ENCODE measurements at regions not wholly inside any gene's neighbourhood (a gene's known extent, or its start where the extent isn't known, plus 50 kb on each side); places are given as distances from the start of the nearest gene placed in this dataset.
"Not testable (repeated sequence)": the region's sequence is repeated elsewhere in the genome, so short reads cannot be mapped to it uniquely, and the experiment has no call there.

DNA sequence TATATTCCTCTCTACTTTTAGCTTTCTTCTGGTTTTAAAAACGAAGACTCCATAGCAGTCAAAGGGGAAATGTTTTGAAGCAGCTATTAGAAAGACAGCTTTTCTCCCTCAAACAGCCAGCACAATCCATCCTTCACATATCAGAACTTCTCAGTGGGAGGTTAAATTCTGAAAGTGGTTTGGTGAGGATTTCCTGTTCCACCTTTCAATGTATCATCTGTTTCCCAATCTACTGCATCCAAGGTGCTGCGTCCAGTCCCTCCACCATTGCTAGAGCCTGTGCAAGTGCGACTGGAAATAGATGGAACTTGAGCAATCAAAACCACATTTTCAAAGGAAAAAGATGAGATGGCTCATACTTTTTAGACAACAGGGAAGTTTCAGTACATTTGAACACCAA, 508.3 kb upstream of the ARID1B start:
- DNase-seq, result no peak

DNA sequence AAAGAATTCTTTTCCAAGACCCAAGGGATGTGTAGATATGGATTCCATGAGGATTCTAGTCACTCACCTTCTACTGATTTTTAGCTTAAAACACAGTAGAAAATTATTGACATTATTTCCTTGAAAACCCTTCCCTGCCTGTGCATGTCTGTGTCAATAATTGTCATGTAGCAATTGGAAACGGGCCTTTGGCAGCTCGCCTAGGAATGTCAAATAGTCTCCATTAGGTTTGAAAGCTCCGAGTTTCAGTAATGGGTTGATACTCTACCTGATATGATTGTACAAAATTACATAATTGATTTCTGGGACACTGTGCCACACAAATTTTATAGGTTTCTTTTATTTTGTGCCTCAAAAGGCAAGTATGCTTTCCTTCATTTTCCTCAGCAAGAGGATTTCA, 515.2 kb upstream of the ARID1B start:
- no peak for DNase-seq

DNA sequence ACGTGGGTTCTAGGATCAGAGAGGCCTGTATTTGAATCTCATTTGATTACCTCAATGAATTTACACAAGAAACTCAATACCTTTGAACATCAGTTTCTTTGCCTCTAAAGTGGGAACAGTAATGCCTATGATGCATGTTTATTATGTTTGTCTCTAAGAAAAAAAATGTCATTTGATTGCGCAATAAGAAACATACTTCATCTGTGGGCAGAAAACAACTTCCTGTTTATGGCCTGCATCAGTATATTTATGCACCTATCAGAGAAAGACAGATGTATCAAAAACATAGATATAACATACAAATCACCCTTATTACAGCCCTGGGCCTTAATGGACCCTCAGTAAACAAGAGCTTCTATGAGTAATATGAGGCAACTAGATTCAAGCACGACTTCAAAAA, 516.4 kb upstream of the ARID1B start:
- no peak for DNase-seq

DNA sequence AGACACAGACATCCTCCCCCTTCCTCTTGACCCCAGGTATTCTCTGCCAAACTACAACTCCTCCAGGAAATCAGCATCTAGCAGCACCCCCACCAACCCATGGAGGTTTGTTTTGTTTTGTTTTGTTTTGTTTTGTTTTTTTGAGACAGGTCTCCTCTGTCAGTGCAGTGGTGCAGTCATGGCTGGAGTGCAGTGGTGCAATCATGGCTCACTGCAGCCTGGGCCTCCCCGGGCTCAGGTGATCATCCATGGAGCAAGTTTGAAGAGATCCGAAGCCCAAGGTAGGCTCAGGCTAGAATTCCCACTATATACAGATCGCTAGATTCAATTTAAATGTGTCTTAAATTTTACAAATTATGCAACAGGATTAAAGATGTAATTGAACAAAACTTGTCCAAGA, 518.2 kb upstream of the ARID1B start:
- DNase-seq, result no peak

DNA sequence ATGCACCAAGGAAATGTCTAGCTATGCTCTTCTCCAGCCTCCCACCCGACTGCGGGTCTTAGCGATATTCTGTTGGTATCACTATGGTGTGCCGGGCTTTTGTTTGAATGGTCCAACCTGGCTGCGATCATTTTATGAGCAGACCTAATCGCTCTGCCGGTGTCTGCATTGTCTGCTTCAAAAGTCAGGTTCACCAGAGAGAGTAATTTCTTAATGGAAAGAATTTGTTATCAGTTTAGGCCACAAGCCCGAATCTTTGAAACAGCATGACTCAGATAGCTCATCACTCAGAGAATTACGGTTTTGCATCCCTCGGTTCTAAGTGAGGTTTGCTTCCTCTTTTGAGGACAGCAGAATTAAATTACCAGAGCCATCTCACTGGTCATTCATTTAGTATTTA, 521.0 kb upstream of the ARID1B start:
- no peak for DNase-seq

DNA sequence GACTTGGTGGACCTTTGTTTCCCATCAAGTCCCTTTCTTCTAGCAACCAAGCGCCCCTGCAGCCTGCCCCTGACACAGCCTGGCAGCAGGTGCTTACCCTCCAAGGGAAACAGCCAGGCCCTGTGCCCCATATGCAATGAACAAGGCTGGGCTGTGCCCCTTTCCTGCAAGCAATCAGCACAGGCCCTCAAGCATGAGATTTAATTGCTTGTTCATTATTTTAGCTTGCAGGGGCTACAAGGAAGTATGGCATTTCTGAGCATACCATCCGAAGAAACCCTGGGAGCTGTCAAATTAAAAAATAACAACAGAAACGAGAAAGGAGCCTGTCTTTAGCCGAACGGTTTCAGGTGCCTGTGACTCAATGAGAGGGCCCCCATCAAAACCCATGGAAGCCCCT, 522.9 kb upstream of the ARID1B start:
- DNase-seq, result no peak

DNA sequence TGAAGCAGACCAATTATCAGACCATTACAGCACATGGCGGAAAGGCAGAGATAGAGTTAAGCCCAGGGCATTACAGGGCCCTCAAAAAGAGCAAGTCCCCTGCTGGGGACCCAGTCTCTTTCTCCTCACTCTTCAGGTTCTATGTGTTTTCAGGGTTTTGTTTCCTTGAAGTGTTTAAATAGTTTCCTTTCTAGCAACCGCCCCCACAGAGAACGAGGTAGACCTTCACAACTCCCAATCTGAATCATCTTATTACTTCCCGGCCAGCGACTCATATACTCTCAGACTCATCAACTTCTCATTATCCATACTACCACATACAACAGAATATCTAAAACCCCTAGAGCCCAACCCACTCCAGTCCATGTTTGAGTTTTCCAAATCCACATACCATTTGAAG, 526.6 kb upstream of the ARID1B start:
- no peak for DNase-seq

DNA sequence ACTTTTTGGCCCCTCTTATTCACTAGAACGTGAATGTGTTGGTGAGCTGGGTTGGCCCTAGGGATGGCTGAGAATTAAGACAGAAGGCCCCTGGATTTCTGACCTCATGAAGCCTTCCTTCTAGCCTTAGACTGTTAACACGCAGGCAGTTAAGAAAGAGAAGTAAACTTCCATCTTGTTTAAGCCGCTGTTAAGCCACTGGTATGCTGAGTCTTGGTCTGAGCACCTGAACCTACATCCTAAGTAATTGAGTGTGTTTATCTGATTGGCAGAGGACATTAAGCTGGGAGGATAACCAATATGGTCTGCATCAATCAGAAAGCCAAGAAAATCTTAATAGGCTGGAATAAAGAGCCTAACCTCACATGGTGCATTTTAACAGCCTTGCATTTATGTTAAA, 535.0 kb upstream of the ARID1B start:
- DNase-seq, result no peak

DNA sequence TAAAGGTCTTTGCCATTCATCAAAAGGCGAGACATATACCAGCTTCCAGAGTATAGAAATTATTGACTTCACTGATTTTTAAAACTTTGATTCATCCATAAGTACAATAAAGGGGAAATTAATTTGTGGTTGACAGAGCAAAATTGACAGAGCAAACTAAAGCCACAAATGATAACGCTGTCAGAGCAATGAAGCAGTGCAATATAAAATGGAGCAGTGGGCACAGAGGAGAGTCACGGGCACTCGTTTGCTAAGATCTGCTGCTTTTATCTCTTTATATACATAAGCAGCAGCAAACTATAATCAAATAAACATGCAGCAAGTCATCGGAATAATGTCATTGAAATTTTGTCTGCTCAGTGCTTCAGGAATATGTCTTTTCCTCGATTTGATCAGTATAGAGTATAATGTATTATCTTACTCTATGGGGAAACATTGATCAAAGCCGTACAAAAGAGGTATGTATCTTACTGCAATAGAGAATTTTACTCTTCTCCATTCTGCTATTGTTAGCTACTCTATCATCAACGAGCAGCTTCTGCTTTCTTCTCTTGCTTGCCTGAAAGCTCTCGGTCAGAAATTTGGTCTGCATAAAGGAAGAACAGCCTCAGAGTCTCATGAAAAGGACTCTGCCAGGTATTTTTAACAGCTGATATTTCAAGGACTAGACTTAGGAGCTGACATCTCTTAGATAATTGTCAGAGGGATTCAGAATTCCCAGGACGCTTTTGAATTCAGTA, 546.0 kb upstream of the ARID1B start:
- DNase-seq, result no peak

DNA sequence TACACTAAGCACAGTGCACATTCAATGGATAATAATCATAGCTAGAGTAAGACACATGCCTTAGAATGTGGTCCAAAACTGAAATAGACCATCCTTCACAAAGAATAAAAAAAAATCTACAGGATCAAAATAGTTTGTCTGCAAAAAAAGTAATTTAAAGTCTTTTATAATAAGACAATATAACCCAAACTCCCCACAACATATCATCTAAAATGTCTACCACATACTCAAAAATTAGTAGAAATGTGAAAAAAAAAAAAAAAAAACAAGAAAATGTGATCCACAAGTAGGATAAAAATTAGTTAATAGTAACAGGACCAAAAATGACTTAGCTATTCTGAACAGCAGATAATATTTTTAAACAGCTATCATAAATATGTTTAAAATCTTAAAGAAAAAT, 557.2 kb upstream of the ARID1B start:
- DNase-seq, result no peak

DNA sequence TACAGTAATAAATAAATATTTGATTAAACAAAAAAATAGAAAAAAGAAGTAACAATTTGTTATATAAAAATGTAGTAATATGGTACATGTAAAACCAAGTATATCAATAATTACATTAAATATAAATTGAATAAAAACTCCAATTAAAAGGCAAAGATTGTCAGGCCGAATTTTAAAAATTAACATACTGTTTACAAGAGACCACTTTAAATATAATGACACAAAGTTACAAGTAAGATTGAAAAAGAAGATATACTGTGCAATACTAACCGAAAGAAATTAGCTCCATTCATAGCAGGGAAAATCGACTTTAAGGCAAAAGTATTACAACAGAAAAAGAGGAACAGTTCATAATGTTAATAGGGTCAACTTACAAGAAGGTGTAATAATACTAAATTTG, 571.5 kb upstream of the ARID1B start:
- no peak for DNase-seq

DNA sequence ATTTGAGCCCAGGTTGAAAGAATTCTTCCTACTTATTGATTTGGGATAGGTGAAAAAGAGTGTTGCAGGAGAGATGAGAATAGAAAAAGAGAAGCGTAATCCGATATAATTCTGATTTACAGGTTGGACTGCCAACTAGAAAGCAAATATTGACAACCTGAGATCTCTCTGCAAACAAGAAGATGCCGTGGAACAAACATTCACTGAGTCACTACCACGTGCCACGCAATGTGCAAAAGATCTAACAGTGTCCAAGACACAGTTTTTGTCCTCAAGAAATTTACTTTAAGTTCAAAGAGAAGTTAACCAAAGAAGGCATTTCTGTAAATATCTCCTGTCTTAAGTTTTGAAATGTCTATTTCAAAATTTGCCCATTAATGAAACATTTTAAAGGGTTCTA, 578.0 kb upstream of the ARID1B start:
- DNase-seq, result no peak

DNA sequence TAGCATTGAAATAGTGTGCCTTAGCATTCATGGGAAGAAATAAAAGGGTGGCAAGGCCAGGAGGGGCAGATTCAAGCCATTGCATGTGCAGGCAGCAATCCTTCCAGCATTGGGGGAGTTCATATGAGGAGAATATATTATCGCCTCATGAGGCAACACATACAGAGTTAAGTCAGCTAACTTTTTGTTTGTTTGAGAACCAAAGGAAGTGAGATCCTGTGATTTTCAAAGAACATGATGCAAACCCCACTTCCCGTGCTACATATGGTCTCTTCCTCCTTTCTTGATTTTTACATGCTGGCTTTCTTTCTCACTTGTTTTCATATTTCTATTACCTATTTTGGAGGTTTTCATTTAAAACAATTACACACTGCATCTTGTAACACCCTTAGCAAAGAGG, 579.7 kb upstream of the ARID1B start:
- no peak for DNase-seq

DNA sequence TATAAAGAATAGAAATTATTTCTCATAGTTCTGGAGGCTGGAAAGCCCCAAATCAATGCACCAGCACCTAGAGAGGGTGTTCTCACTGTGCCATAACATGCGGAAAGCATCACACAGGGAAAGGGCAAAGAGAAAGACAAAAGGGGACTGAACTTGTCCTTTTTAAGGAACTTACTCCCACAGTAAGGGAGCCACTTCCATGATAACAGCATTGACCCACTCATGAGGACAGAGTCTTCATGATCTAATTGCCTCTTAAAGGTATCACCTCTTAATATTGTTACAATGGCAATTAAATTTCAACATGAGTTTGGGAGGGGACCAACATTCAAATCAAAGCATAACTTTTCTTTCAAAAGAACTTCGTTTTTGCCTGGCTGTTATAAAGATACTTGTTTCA, 582.2 kb upstream of the ARID1B start:
- DNase-seq, result no peak

DNA sequence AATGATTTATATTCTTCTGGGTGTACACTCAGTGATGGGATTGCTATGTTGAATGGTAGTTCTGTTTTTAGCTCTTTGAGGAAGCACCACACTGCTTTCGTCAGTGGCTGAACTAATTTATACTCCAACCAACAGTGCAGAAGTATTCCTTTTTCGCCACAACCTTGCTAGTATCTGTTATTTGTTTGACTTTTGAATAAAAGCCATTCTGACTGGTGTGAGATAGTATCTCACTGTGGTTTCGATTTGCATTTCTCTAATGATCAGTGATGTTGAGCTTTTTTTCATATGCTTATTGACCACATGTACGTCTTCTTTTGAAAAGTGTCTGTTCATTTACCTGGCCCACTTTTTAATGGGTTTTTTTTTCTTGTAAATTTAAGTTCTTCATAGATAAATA, 583.8 kb upstream of the ARID1B start:
- no peak for DNase-seq

DNA sequence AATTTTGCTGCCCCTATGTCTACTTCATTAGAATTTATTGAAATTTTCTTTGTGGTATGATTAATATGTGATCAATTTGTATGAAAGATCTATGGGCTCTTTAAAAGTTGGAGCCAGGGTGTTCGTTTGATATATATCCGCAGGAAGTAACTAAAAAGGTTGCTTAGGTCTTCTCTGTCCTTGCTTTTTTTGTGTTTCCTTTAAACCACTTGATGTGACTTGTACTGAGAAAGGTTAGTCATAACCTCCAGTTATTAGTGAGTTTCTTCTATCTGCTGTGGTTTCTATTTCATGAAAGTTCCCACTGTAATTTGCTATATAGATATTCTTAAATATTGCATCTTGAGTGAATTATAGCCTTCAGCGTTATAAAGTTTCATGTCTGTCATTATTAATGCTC, 585.3 kb upstream of the ARID1B start:
- DNase-seq, result no peak

DNA sequence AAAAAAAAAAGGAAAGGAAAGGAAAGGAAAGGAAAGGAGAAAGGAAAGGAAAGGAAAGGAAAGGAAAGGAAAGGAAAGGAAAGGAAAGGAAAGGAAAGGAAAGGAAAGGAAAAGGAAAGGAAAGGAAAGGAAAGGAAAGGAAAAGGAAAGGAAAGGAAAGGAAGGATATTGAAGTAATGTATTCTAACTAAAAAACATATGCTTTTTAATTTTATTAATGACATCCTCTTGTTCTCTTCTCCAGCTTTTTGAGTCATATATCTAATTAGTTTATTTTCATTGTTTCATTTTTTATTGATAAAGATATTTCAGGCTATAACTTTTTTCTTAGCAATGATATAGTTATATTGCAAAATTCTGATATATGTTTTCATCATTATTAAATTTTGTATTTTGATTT, 585.8 kb upstream of the ARID1B start:
- not testable (repeated sequence) for DNase-seq

DNA sequence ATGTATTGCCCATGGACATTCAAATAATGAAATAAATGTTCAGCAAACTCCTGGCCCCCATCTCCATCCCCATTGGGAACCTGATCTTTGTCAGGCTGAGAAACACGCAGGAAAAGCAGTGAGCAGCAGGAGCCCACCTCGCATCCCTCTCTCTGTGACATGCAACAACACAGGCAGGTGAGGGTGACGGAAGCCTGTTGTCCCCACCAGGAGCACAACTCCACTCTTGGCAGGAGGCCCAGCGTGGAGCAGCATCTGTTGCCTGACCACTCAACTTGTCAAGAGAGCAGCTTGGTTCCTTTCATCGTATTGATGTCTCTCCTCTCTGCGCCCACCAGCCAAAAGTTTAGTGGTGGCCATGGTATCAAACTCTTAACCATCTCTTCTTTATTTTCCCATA, 586.9 kb upstream of the ARID1B start:
- peak; percentile 71 for DNase-seq

DNA sequence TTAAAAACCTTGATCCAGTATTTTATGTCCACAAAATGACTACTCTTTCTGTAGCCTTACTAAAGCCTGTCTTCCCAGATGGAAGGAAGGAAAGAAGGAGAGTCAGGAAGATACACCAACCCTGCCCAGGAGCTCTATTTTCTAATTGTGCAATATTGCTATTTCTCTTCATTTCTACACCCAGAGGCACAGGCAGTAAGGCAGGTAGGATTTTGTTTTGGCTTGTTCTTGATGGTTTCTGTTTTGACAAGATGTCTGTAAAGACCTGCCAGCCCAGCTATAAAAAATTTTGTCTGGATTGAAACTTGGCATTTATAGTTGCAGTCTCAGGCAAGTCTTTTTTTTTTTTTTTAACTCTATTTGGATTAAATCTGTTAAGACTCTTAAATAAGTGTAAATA, 587.5 kb upstream of the ARID1B start:
- DNase-seq, result no peak

DNA sequence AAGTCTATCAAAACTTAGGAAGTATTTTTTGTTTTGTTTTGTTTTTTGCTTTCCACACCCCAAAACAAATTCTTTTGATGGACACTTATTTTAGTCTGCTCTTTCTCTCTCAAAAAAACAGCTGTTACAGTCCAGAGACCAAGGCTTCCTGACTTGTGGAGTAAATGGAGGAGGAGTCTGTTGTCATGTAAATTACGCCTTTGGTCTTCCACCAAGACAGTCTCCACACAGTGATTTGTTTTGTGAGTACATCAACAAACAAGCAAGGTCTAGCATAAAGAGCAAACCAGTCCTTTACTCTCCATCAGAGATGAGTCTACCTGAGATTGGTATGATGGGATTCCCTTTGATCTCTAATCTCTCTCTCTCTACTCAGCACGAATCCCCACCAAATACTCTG, 588.0 kb upstream of the ARID1B start:
- no peak for DNase-seq

DNA sequence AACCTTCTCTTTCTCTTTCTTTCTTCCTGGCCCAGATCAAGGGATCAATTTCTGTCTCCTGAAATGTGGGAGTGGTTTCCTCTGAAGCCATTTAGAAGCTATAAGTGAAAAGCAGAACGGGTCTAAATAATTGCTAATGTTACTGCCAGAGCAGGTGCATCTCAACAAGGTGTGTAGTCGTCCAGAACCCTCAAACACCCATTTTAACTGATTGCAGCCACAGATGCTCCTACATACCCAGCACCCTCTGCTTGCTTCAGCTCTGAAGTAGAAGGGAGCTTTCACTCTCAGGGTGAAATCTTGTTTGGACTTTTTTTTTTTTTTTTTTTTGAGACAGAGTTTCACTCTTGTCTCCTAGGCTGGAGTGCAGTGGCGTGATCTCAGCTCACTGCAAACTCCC, 592.1 kb upstream of the ARID1B start:
- DNase-seq, result no peak

DNA sequence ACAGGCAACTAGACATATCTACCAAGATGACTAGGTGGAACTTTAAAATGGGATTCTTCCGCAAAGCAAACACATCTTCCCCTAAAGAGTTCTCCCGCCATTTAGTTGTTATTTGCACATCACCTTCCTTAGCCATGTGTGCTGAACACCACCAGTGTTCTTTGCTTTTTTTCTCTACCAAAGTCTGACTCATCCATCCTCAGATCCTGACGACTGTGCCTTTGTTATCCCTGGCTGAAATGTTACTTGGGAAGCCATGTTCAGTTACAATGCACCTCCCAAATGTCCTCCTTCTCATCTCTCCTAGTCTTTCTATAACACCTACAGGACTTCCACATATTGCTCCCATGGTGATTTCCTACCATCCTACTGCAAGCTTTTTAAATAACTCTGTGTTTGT, 593.5 kb upstream of the ARID1B start:
- no peak for DNase-seq

DNA sequence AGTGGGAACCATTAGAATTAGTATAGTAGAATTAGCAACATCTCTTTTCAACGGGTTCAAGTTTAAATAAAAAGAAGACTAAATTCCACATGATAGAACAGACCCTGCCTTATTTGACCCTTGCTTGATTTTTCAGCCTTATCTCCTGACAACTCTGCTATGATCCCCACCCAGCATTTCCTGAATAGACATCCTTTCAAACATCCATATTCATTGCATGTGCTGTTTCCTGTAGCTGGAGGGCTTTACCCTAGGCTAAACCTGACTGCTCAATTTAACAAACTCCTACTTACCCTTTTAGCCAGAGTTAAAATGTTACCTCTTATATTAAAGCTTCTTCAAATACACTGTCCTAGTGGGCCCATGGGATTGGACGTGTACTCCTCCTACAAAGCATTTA, 594.8 kb upstream of the ARID1B start:
- no peak for DNase-seq

DNA sequence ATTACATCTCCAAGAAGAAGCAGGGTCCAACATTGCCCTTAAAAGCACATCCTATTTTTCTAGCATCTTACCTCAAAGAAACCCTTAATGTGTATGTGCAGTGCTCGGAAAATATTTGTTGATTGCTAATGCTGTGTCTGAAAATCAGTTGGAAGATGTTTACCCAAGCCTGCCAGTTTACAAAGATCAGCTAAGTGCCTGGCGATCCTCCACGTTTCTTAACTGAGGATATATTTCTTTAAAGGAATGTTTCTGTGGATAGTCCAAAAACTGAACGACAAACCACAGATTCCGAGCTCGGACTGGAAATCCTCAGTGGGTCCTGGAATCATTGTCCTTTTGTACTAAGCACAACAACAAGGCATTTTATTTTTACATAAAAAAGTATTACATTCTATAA, 595.7 kb upstream of the ARID1B start:
- no peak for DNase-seq

DNA sequence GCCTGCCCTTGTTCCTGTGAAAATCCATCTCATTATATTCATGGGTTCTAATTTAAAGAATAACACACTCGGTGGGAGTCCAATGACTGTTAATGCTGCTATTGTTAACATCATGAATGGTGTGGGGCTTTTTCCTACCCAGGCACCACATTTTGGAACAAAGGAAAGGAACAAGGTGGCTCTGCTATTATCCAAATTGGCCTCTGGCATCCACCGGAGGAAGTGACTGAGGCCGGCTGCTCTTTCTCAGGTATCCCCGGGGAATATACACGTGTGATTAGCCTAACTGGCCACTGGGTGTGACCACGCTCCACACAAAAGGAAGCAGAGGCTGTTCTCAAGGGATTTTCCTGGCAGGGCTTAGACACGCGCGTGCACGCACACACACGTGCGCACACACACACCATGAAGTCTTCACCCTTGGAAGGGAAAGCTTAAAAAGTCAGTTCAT, 601.2 kb upstream of the ARID1B start:
- no peak for DNase-seq

DNA sequence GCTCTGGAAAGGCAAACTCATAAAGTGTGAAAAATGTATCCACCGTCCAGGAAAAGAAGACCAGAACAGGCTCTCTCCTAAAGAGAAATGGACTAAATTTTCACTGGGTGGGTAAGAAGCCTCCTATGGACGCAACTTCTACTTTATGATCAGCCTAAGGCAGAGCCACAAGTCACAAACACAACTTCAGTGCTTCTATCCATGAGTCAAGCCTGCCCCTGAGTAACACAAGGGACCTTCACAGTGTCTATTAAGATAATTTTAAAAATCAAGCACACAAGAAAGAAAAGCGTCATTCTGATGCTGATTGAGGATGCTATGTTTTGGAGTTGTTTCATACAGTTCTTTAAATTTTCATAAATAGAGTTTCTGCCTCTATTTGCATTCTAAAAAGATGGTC, 601.7 kb upstream of the ARID1B start:
- DNase-seq, result no peak
